ENCODE measurements at regions not wholly inside any gene's neighbourhood (a gene's known extent, or its start where the extent isn't known, plus 50 kb on each side); places are given as distances from the start of the nearest gene placed in this dataset.
"Not testable (repeated sequence)": the region's sequence is repeated elsewhere in the genome, so short reads cannot be mapped to it uniquely, and the experiment has no call there.

- not testable (repeated sequence) for DNase-seq
Measured at GRCh38 chrX:79026742-79027141, 81.6 kb downstream of the P2RY10 start.

- no peak for DNase-seq
Measured at GRCh38 chrX:79035421-79035820, 90.2 kb downstream of the P2RY10 start.

- no peak for DNase-seq
Measured at GRCh38 chrX:79036157-79036880, 91.1 kb downstream of the P2RY10 start.

GRCh38 chrX:79065696-79066095 lies 78.8 kb upstream of the GPR174 start:
- DNase-seq, result no peak

- no peak for DNase-seq
Measured at GRCh38 chrX:79078114-79078513, 66.4 kb upstream of the GPR174 start.

GRCh38 chrX:79079477-79079876 lies 65.0 kb upstream of the GPR174 start:
- DNase-seq, result no peak

- no peak for DNase-seq
Measured at GRCh38 chrX:79080141-79080540, 64.3 kb upstream of the GPR174 start.

- DNase-seq, result peak in 1 of 2 experiments; percentile 0
Measured at GRCh38 chrX:79081895-79082512, 62.5 kb upstream of the GPR174 start.

GRCh38 chrX:79082899-79083298 lies 61.6 kb upstream of the GPR174 start:
- DNase-seq, result no peak

GRCh38 chrX:79084923-79085322 lies 59.6 kb upstream of the GPR174 start:
- DNase-seq, result no peak

- DNase-seq, result no peak
Measured at GRCh38 chrX:79089896-79090584, 54.4 kb upstream of the GPR174 start.

GRCh38 chrX:79094075-79094832 lies 50.2 kb upstream of the GPR174 start:
- DNase-seq, result no peak
